HG03135 (cell line): ENCODE measurements at regions not wholly inside any gene's neighbourhood (a gene's known extent, or its start where the extent isn't known, plus 50 kb on each side); places are given as distances from the start of the nearest gene placed in this dataset.
"Not testable (repeated sequence)": the region's sequence is repeated elsewhere in the genome, so short reads cannot be mapped to it uniquely, and the experiment has no call there.

Experiments
- ATAC-seq: cut with Tn5 transposase; IDR thresholded peaks from one replicate; pipeline ENCODE4 v1.9.1; 2021; ENCODE audit warnings: mild to moderate bottlenecking, moderate library complexity; ENCODE audit not compliant: unreplicated experiment

DNA sequence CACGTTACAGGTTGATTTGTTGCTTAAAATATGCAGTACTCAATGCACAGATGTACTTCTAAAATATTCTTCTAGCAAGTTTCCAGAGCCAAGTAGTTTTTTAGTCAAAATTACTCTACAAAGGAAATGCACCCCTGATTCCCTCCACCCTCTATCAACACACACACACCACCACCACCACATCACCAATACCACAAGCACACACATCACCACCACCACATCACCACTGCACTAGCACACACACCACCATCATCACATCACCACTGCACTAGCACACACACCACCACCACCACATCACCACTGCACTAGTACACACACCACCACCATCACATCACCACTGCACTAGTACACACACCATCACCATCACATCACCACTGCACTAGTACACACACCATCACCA, 105.2 kb upstream of the FRG1 start:
- no peak for ATAC-seq

DNA sequence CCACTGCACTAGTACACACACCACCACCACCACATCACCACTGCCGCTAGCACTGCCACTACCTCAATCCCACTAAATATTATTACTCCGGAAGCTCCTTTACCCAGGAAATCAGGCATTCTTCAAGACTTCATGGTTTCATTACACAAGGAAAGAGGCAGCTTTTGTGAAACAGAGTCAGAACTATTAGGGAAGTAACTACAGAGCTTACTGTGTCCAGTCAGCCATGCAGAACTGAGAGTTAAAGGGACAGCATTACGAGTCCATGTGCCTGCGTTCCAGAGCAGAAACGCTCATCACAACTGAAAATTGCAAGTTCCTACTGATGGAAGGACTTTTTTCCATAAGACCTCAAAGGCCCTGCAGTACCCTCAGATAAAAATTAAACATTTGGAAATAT, 103.2 kb upstream of the FRG1 start:
- no peak for ATAC-seq

DNA sequence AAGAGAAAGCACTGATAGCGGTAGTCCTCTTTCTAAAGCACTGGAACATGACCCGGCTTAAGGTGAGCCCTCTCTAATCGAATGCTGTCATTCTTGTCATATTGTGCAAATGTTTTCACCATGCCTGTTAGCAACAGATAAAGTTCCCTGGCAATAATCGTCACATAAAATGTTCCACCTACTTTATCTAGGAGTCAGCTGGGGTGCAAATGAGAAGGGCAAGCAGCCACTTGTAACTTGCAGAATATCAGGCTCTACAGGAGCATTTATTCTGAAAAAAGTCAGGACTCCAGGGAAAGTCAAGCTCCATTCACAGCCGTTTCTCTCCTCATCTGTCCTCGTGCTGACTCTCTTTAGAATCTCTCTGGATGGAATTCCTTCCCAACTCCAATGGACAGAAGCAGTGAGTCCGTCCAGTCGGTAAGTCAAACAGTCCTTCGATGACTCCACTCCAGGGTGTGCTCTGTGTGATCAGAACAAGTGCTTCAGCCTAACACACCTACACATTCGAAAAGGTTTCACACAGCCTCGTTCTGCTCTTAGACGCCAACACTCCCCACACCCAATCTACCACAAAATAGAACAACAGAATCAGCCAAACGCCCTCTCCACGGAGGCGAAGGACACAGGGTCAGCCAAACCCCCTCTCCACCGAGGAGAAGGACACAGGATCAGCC, 101.7 kb upstream of the FRG1 start:
- ATAC-seq: no peak

DNA sequence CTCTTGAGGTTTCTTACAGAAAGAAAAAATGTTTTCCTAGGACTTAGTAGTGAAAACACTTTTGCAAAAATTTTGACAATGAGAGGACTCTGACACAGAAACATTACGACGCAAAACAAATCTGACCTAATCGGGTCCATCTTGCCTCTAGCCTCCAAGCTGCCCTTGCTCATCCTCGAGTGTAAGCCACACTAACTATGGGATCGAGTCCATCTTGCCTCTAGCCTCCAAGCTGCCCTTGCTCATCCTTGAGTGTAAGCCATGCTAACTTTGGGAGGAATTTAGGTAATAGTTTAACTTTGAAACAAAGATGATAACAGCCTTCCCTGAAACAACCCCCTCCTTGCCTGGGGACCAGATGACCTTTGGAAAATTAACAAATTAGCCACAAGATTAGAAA, 100.3 kb upstream of the FRG1 start:
- ATAC-seq: no peak

DNA sequence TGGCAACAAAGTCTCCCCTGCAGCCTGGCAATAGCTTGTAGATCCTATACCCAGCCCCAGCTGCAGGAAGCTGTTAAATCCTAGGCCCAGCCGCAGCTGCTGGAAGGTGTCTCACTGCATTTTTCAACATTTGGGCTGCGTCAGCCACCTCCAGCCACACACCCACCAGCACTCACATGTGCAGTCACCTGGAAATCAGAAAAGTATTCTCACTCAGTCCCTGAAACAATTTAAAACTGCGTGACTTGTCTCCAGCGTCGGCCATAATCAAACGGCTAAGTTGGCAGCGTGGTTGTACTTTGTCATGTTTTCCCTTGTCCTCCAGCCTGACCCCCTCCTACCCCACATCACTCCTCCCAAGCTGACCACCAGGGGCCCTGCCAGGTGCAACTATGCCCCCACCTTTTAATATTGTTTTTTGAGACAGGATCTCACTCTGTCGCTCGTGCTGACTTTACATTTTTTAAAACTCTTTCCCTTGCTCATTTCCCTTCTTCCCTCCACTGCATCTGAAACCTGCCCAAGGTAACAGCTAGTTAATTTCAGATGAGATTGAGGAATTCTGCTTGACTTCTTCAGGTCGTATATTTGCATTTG, 97.2 kb upstream of the FRG1 start:
- ATAC-seq: no peak

DNA sequence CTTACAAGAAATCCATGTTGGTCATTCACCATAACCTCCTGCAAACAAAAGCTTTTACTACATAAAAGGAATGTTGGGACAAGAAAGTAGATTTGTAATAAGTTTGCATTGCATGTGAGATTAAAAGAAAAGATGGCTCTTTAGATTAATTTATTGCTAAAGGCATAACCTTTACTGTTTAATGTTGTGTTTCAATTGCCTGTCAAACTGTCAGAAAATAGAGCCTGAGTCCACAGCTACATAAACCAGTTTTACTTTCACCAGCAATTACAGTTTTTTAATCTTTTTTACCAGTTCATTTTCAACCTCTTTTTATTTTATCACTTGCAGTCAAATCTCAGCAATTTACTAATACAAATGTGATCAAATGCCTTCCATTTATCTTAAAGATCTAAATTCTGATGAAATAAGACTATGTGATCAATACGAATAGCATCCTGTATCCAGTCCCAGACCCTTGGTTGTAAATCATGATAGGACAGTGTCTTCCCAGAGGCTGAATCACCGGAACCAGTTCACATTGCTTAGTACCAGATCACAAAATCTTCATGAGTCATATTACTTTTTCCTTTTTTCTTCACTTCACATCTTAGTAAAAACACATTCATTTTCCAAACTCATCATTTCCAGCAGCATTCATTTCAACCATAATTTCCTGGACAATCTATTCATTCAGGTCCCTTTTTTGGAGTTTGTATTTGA, 95.4 kb upstream of the FRG1 start:
- ATAC-seq: no peak

DNA sequence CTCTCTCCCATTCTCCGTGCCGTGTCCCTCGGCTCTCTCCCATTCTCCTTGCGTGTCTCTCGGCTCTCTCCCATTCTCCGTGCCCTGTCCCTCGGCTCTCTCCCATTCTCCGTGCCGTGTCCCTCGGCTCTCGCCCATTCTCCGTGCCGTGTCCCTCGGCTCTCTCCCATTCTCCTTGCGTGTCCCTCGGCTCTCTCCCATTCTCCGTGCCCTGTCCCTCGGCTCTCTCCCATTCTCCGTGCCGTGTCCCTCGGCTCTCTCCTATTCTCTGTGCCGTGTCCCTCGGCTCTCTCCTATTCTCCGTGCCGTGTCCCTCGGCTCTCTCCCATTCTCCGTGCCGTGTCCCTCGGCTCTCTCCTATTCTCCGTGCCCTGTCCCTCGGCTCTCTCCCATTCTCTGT, 94.6 kb upstream of the FRG1 start:
- ATAC-seq: not testable (repeated sequence)

DNA sequence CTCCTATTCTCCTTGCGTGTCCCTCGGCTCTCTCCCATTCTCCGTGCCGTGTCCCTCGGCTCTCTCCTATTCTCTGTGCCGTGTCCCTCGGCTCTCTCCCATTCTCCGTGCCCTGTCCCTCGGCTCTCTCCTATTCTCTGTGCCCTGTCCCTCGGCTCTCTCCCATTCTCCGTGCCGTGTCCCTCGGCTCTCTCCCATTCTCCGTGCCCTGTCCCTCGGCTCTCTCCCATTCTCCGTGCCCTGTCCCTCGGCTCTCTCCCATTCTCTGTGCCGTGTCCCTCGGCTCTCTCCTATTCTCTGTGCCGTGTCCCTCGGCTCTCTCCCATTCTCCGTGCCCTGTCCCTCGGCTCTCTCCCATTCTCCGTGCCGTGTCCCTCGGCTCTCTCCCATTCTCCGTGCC, 94.1 kb upstream of the FRG1 start:
- ATAC-seq: not testable (repeated sequence)

DNA sequence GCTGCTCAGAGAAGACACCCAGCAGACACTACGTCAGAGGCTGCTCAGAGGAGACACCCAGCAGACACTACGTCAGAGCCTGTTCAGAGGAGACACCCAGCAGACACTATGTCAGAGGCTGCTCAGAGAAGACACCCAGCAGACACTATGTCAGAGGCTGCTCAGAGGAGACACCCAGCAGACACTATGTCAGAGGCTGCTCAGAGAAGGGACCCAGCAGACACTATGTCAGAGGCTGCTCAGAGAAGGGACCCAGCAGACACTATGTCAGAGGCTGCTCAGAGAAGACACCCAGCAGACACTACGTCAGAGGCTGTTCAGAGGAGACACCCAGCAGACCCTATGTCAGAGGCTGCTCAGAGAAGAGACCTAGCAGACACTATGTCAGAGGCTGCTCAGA, 92.0 kb upstream of the FRG1 start:
- ATAC-seq: not testable (repeated sequence)

DNA sequence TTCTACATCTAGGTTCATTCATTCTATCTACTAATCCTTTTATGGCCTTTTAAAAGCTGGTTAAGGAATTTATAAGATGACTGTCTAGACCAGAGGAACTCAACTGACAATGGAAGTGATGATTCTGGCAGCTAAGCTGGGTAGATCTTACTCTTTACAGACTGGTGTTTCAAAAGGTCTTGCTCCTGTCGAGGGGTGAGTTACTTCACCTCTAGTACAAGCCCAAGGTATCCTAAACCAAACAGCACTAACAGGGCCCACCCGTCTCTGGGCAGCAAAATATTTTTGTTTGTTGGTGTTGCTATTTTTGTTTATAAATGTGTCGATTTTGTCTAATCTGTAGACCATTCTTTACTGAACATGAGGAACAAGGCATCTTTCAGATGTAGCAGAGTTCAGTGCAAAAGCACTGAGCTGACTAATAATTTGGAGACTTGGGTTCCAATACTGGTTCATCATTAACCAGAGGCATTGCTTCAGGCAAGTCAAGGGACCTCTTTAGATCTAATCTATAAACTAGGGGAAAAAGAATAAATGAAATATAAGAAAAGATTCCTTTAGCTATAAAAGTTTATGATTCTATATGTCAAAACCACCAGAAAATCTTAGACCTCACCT, 90.3 kb upstream of the FRG1 start:
- no peak for ATAC-seq

DNA sequence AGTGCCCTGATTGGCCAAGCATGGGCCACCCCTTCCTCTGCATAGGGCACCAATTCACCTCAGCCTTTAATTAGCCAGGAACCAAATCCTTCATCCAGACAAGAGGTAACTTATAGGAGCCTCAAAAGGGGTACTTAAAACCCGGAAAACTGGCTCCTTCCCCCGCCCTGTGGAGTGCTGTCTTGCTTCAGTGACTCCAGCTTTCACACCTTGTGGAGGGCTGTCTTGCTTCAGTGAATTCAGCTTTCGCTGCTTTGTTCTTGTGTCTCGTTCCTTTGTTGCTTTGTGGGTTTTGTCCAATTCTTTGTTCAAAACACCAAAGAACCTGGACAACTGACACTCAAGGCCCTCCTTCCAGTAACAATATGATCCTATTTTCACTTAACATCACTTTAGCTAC, 82.2 kb upstream of the FRG1 start:
- no peak for ATAC-seq

DNA sequence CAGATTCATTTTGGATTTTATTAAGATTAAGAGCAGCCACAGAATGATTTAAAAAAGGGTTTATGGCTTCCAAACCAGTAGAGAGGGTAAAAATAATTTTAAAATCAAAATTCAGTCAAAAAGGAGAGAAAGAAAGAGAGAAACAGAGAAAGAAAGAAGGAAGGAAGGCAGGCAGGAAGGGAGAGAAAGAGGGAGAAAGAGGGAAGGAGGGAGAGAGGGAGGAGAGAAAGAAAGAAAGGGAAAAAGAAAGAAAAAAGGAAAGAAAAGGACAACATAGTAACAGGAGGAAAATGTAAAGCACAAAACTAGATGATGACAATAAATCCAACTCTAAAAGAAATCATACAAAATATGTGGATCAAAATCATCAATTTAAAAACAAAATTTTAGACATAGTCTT, 79.6 kb upstream of the FRG1 start:
- ATAC-seq: no peak

DNA sequence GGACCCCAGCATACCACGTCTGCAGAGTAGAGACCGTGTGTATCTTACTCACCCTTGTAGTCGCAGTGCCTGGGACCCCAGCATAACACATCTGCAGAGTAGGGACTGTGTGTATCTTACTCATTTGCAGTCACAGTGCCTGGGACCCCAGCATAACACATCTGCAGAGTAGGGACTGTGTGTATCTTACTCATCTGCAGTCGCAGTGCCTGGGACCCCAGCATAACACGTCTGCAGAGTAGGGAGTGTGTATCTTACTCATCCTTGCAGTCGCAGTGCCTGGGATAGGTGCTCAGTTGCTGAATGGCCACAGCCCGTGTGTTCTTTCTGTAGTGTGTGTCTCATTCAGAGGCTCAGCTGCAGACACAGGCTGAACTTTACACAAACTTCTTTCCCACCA, 71.4 kb upstream of the FRG1 start:
- no peak for ATAC-seq

DNA sequence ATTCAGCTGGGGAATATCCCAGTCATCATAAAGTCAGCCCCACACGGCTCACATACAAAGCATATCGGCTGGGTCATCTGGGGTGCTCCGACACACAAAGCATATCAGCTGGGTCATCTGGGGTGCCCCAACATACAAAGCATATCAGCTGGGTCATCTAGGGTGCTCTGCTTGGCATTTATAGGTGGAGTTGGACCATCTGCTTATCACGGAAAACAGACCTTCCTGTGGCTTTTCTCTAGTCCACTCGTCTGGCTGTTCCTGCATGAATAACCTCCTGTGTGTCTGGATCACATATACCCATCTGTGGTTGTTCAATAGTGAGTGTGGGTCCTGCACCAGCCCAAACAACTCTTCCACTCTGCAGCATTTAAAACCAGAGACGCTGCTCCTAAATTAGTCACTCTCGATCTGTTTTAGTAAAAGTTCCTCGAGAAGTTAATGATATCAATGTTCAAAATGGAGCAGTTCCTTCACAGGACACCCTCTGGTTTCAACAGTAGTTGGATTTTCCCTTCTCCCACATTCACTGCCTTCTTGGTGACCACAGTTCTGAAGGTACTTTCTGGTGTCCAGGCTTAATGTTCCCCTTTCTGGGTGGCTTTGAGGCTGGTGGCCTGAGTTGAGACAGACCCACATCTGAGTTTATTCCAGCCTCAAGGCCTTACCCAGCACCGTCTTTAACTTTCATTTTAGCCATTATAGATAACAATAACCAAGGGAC, 70.0 kb upstream of the FRG1 start:
- no peak for ATAC-seq

DNA sequence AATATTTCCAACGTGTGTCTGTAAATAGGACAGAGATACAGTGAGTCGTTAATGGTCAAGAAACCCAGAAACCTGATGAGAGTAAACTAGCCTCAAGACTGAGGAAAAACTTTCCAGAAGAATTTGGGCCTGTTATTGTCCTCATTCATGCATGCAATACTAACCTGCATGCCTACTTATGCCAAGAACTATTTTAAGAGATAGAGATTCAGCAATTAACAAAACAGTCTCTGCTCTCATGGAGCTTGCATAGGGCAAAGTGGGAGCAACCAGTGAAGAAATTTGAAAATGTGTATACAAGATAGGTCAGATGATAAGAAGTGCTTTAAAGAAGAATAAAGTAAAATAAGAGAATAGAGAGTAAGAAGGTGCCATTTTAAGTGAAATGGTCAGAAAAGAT, 66.1 kb upstream of the FRG1 start:
- no peak for ATAC-seq

DNA sequence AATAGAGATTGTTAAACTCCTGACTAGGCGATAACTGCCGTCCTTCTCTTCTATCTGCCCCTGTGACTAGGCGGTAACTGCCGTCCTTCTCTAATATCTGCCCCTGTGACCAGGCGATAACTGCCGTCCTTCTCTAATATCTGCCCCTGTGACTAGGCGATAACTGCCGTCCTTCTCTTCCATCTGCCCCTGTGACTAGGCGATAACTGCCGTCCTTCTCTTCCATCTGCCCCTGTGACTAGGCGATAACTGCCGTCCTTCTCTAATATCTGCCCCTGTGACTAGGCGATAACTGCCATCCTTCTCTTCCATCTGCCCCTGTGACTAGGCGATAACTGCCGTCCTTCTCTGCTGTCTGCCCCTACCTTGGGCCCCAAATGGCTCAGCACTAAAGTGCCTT, 59.5 kb upstream of the FRG1 start:
- not testable (repeated sequence) for ATAC-seq

DNA sequence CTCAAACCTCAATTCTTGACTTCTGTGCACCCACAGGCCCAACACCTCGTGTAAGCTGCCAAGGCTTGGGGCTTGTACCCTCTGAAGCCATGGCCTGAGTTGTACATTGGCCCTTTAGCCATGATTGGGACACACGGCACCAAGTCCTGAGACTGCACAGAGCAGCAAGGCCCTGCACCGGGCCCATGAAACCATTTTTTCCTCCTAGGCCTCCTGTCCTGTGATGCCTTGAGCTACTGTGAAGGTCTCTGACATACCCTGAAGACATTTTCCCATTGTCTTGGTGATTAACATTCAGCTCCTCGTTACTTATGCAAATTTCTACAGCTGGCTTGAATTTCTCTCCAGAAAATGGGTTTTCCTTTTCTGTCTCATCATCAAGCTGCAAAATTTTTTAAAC, 52.3 kb upstream of the FRG1 start:
- ATAC-seq: not testable (repeated sequence)
